Upper lobe of left lung (tissue), 4 donors: ENCODE measurements at regions not wholly inside any gene's neighbourhood (a gene's known extent, or its start where the extent isn't known, plus 50 kb on each side); places are given as distances from the start of the nearest gene placed in this dataset.

Experiments used
- POLR2A ChIP-seq, 4 donors: fragments of 450-650 bp; IDR thresholded peaks; one replicate each; pipeline ENCODE4 v1.5.1; 2016 to 2017; ENCODE audit warnings: antibody characterized with exemption in 4 of 4, mild to moderate bottlenecking in 2 of 4
- POLR2AphosphoS5 ChIP-seq, 2 donors: sonication (generic); formaldehyde crosslinking; IDR thresholded peaks; one replicate each; pipeline ENCODE4 v1.5.1; 2017; ENCODE audit warnings: antibody characterized with exemption in 2 of 2
- TF ChIP-seq, protein P1 (sequence below), 6 experiments: fragments of 450-650 bp in 4 of 6; fragments of 200-600 bp in 2 of 6; sonication (generic) in 2 of 6; IDR thresholded peaks; one replicate each; pipeline ENCODE4 v1.5.1; 2016 to 2019; ENCODE audit warnings: antibody characterized with exemption in 6 of 6

DNA sequence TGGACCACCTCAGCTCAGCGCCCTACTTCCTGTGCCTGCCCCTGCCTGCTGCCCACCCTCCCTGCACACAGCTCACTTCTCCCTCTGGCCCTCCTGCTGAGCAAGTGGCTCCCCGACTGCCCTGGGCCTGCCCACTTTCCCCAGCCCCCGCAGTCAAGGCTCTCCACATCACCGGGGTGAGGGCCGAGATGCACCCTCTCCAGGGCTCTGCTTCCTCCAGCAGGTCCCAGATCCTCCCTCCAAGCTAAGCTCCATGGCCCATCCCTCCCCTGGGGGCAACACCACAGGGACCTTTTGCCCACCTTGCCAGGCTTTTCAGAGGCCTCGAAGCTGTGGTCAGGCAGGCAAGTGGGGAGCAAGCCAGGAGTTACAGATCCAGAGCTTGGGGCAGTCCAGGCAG is 820.2 kb downstream of the KCNJ18 start:
- no peak for TF ChIP-seq POLR2AphosphoS5 (IDR thresholded peaks at IDR 0.05)
- no peak for TF ChIP-seq POLR2A (IDR thresholded peaks at IDR 0.05)
- TF ChIP-seq, protein P1, sequence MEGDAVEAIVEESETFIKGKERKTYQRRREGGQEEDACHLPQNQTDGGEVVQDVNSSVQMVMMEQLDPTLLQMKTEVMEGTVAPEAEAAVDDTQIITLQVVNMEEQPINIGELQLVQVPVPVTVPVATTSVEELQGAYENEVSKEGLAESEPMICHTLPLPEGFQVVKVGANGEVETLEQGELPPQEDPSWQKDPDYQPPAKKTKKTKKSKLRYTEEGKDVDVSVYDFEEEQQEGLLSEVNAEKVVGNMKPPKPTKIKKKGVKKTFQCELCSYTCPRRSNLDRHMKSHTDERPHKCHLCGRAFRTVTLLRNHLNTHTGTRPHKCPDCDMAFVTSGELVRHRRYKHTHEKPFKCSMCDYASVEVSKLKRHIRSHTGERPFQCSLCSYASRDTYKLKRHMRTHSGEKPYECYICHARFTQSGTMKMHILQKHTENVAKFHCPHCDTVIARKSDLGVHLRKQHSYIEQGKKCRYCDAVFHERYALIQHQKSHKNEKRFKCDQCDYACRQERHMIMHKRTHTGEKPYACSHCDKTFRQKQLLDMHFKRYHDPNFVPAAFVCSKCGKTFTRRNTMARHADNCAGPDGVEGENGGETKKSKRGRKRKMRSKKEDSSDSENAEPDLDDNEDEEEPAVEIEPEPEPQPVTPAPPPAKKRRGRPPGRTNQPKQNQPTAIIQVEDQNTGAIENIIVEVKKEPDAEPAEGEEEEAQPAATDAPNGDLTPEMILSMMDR (IDR thresholded peaks at IDR 0.05), result no peak
